Stimulated activated CD8-positive, alpha-beta memory T cell treated with anti-CD3 and anti-CD28 coated beads, Interleukin-15, amount 100 ng/mL, for 4 hours (primary cell): ENCODE measurements at regions not wholly inside any gene's neighbourhood (a gene's known extent, or its start where the extent isn't known, plus 50 kb on each side); places are given as distances from the start of the nearest gene placed in this dataset.
"Not testable (repeated sequence)": the region's sequence is repeated elsewhere in the genome, so short reads cannot be mapped to it uniquely, and the experiment has no call there.

ENCODE experiments used
- DNase-seq, 2 donors: peaks; one replicate each; pipeline ENCODE4 v3.0.0-alpha.2; 2020; ENCODE audit warnings: low read depth in 2 of 2

GRCh38 chr1:233722212-233722979 is 108.5 kb downstream of the KCNK1 start:
- DNase-seq = no peak

- no peak for DNase-seq
Observed at GRCh38 chr1:233723387-233723786, 109.5 kb downstream of the KCNK1 start.

DNA sequence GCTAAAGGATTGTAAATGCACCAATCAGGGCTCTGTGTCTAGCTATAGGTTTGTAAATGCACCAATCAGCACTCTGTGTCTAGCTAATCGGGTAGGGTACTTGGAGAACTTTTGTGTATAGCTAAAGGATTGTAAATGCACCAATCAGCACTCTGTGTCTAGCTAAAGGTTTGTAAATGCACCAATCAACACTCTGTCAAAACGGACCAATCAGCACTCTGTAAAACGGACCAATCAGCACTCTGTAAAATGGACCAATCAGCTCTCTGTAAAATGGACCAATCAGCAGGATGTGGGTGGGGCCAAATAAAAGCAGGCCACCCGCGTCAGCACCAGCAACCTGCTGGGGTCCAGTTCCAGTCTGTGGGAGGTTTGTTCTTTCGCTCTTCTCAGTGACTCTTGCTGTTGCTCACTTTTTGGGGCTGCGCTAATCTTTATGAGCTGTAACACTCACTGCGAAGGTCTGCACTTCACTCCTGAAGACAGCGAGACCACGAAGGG is 110.3 kb downstream of the KCNK1 start:
- DNase-seq = not testable (repeated sequence)

DNA sequence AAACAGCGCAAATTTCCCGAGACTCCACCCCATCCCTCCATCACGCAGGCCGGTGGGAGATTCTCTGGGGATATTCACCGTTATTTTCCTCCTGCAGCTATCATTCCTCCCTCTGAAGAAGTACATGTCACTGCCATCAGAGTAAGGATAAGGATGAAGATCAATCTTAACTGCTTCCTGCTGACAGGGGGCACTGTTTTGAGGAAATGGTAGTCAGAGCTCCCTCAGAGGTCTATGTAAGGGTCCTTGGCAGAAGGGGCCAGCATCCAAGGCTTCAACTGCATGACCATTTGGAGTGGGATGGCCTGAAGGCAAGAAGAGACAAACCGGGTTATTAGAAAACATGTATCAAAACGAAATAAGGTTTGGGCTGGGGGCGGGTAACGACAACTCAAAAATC is 111.5 kb downstream of the KCNK1 start:
- no peak for DNase-seq

DNA sequence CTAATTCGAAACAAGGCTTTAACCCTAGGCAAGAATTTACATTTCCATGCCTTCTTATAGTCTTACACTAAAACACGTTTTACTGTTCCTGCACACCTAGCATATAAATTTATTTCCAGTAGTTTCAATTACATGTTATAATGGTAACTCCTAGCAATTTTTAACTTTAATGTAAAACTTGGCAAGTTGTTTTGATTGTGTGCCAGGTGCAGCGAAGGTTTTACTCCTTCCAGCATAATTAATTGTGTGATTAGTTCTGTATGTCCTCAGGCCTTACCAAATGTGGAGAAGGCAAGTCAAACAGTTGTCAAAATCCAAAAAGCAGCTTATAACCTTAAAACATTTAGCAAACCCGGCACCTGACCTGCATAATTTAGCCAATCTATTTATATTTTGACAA is 114.8 kb downstream of the KCNK1 start:
- no peak for DNase-seq

DNA sequence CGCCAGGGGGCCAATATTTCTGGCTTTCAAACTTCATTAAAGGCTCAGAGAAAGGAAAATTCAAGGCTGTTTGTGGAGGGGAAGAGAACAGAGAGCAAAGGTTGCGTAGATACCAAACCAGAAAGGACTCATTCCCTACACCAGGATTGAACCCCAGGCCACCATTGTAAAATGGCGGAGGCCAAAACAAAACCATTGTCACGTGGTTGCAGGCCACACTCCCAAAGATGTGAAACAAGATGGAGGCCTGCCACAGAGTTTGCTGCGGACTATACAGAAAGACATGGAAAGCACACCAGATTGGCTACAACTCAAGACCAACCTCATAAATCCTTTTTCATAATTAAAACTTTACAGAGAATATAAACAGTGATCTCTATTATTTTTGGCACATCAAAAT is 116.5 kb downstream of the KCNK1 start:
- no peak for DNase-seq

DNA sequence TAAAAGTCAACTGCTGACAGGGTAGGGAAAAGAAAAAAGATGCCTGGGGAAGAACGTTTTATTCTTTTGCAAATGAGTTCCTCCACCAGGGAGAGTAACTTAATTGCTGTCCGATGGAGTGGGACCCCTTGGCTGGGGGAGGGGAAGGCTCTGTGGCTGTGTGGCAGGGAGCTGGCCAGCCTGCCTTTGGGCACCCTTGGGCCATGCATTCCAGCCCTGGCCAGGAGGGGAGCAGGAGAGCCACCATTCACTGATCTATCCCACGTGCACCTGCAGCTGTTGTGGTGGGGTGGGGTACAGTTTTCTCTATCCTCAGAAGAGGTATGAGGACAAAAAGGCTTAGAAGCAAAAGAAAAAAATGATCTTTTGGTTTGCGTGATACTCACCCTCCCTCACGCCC is 116.9 kb downstream of the KCNK1 start:
- DNase-seq = no peak

GRCh38 chr1:233732206-233732605 is 118.3 kb downstream of the KCNK1 start:
- DNase-seq = no peak

GRCh38 chr1:233734456-233734855 is 120.5 kb downstream of the KCNK1 start:
- no peak for DNase-seq

DNA sequence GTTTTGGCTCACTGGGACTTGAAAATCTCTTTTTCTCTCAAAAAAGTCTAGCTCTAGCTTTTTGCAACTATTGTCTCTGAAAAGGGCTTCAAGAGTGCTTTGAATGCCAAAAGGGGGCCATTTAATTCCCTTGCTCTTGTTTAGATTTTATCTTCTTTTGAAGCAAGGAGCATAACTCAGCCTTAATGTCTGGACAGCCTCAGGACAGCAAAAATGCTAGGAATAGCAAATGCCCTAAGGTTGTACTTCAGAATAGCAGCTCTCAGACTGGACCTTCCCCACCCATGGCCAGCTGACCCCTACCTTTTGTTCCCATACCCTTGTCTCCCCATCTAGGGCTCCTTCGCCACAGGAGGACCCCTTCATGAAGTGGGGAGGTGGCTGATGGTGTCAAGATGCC is 121.4 kb downstream of the KCNK1 start:
- no peak for DNase-seq

DNA sequence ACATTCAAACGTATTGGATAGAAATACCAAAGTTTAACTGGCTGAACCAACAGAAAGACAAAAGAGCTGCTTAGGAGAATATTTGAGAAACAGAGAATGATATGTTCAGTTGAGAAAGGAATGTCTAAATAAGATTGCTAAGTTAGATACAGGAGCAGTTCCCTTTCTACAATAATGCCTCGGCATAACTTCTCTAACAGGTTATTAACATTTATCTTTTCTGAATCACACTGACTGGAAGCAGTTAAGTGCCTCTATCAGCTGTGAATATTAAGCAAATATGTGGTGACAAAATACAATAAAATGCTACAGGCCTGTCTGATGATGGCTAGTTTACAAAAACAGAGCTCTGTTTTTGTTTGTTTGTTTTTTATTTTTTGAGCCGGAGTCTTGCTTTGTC is 121.9 kb downstream of the KCNK1 start:
- no peak for DNase-seq

DNA sequence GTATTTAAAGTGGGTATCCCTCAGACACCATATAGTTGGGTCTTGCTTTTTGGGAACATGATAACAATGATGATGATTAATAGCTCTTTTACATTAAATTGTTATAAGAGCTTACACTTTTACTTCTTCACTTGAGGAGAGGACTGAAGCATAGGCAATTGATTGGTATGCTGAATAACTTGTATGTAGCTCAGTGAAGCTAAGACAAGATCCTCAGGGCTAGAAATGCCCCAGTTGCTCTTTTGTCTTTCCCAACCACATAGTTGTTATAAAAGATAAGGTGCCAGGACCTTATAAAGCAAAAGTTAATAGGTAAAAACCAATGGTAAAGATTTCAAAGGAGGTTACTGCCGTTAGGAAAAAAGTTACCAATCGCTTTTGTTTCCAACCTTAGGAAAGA is 123.4 kb downstream of the KCNK1 start:
- DNase-seq = no peak

- DNase-seq = no peak
Observed at GRCh38 chr1:233738396-233738795, 124.5 kb downstream of the KCNK1 start.

DNA sequence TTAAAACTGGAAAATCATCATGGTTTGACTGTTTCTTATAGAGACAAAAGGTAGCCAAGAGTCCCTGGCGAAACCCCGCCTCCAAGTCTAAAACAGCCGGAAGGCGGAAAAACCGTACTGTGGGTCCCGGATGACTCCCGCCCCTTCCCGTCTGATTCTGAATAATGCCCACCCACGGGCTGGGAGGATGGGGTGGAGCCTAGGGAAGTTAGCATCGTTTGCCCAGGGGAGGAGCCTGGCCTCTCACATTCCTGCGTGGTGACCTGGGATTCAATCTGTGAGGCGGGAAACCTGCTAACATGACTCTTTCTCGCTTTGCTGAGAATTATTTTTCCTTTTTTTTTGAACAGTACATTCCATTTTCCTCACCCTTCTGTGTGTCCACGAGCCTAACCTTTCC is 124.9 kb downstream of the KCNK1 start:
- no peak for DNase-seq

- DNase-seq = no peak
Observed at GRCh38 chr1:233744779-233745513, 131.0 kb downstream of the KCNK1 start.

DNA sequence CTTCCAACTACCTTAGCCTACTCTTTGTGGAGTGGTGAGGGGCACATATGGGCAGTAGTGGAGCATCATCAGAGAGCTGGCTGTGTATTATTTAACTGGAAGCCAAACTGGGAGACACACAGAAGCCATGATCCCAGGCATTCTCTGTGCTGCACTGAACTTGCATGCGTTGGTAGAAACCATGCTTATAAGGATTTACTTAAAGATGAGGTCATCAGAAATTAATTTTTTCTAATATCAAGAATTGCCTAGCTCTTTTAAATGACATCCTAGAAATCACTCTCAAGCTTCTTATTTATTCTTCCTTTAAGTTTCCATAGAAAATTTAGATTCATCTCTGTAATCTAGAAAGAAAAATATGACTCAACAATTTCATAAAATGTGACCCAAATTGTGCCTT is 136.2 kb downstream of the KCNK1 start:
- no peak for DNase-seq

DNA sequence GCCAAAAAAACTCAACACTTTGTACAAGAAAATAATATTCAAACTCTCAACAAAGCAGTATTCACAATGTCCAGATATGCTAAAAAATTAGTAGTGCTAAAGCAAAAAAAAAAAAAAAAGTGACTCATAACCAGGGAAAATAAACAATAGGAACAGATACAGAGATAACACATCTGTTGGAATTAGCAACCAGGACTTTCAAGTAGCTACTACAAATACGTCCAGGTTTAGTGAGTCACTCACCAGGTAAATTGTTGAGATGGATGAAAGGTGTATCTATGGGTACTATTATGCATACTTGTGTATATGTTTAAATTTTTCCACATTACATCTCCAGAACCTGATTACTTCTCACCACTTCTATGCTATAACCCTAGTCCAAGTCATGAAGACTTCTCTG is 144.8 kb upstream of the SLC35F3 start:
- DNase-seq = no peak

GRCh38 chr1:233764304-233764703 is 140.2 kb upstream of the SLC35F3 start:
- DNase-seq = not testable (repeated sequence)

DNA sequence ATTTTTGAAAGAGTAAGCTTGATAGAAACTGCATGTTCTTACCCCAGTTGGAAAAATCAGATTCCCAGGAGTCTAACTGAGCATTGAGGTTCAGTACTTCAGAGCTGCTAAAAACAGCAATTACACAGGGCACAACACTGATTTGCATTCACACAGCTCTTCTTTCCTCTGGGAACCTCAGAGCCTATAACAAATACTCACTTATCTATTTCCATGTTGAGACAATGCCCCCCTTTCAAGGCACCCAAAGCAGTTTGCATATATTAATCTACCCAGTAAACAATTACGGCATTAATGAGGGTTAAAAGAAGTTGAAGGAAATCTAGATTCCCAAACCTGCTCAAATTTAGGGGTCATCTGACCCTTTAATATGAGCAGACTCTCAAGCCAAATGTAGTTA is 126.9 kb upstream of the SLC35F3 start:
- DNase-seq = no peak

DNA sequence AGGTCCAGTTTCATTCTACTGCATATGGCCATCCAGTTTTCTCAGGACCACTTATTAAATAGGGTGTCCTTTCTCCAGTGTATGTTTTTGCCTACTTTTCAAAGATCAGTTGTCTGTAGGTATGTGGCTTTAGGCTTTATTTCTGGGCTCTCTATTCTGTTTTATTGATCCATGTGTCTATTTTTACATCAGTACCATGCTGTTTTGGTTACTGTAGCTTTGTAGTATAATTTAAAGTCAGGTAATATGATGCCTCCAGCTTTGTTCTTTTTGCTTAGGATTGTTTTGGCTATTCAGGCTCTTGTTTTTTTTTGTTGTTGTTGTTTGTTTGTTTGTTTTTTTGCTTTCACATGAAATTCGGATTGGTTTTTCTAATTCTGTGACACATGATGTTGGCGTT is 124.4 kb upstream of the SLC35F3 start:
- no peak for DNase-seq

DNA sequence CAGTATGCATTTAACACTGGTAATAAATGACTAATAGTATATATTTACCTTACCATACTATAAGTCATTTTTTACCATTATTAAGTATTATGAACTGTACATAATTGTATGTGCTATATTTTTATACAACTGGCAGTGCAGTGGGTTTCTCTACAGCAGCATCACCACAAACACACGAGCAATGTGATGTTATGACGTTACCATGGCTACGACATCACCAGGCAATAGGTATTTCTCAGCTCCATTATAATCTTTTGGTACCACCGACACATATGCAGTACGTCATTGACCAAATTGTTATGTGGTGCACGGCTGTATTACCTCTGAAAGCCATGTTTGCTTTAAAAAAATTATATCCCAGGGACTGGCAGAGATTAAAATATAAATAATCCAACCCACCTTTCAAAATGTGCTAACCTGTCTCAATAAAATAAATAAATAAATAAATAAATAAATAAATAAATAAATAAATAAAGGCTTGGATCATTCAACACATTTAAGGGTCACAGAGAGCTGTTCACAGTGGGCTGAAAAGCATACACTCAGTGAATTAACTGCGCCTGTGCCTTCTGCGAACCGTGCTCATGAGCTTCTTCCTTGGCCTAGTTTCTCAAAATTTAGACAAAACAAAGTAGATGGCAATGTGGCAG is 121.4 kb upstream of the SLC35F3 start:
- no peak for DNase-seq

- no peak for DNase-seq
Observed at GRCh38 chr1:233787599-233787998, 116.9 kb upstream of the SLC35F3 start.

DNA sequence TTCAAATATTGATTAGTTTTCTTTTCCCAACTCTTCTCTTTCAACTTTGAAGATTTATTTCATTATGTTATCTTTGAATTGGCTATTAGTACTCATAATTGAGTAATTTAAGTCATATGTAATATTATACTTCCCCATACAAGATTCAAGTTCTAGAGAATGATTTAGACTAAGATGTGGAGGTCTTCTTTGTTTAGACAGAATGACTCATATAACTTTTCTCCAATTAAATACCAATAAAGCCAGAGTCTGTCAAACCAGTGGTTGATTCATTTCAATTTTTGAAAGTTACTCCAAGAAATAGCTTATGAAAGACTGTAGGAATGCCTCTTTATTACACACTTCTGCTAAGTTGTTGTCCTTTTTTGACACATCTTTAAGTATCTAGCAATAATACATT is 115.8 kb upstream of the SLC35F3 start:
- no peak for DNase-seq
